Osteoblast (primary cell): ENCODE measurements at regions not wholly inside any gene's neighbourhood (a gene's known extent, or its start where the extent isn't known, plus 50 kb on each side); places are given as distances from the start of the nearest gene placed in this dataset.

ENCODE experiments used
- DNase-seq: peaks from one replicate; pipeline ENCODE4 v3.0.0; 2011; ENCODE audit warnings: low spot score, mixed read lengths; ENCODE audit not compliant: insufficient read length; ENCODE audit errors: missing footprints
- H2AFZ ChIP-seq: 2 replicates; pipeline ENCODE4 v1.6.0; 2011; ENCODE audit warnings: mild to moderate bottlenecking, low read length
- H3K27ac ChIP-seq: 2 replicates; pipeline ENCODE4 v1.5.1; 2011; ENCODE audit warnings: mild to moderate bottlenecking, low read depth, low read length, moderate library complexity
- H3K27me3 ChIP-seq: 2 replicates; pipeline ENCODE4 v1.6.0; 2012; ENCODE audit warnings: mild to moderate bottlenecking, control low read depth, inconsistent platforms, low read length, moderate library complexity; ENCODE audit not compliant: insufficient read depth
- H3K36me3 ChIP-seq: 2 replicates; pipeline ENCODE4 v1.5.1; 2011; ENCODE audit warnings: mild to moderate bottlenecking, low read length, control low read depth, moderate library complexity; ENCODE audit not compliant: insufficient read depth
- H3K4me1 ChIP-seq: 2 replicates; pipeline ENCODE4 v1.5.1; 2011; ENCODE audit warnings: mild to moderate bottlenecking, low read length, control low read depth, moderate library complexity; ENCODE audit not compliant: insufficient read depth
- H3K4me2 ChIP-seq: 2 replicates; pipeline ENCODE4 v1.6.0; 2011; ENCODE audit warnings: mild to moderate bottlenecking, low read length; ENCODE audit not compliant: insufficient read depth
- H3K4me3 ChIP-seq: fragments of 200-600 bp; sonication (generic); 3 replicates; pipeline ENCODE4 v1.5.1; 2012; ENCODE audit warnings: mild to moderate bottlenecking, low read length, inconsistent platforms; ENCODE audit not compliant: insufficient read depth
- H3K79me2 ChIP-seq: 2 replicates; pipeline ENCODE4 v1.6.0; 2012; ENCODE audit warnings: mild to moderate bottlenecking, low read length, control low read depth, inconsistent platforms; ENCODE audit not compliant: insufficient read depth
- H3K9me3 ChIP-seq: 2 replicates; pipeline ENCODE4 v1.5.1; 2011; ENCODE audit warnings: low read depth, low read length, control low read depth
- H4K20me1 ChIP-seq: 2 replicates; pipeline ENCODE4 v1.6.0; 2012; ENCODE audit warnings: mild to moderate bottlenecking, low read length, control low read depth; ENCODE audit not compliant: insufficient read depth
- TF ChIP-seq, protein P1 (sequence below): IDR thresholded peaks from 2 replicates; pipeline ENCODE4 v1.5.1; 2011; ENCODE audit warnings: mild to moderate bottlenecking, low read depth, low read length, moderate library complexity; ENCODE audit errors: extremely low read depth

DNA sequence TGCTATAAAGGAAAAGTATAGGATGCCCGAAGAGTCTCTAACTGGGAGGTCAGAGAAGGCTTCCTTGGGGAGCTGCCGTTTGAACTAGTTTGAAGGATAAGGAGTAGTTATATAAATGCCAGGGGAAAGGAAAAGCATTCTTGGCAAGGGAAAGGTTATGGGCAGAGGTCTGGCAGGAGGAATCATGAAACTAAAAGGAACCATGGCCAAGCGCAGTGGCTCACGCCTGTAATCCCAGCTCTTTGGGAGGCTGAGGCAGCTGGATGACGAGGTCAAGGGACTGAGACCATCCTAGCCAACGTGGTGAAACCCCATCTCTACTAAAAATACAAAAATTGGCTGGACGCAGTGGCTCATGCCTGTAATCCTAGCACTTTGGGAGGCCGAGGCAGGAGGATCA is 66.8 kb upstream of the EPCAM start:
- H4K20me1 ChIP-seq = no peaks in the 10 kb centered on the region
- no peak overlapping the region for H3K27ac ChIP-seq
- no peak for DNase-seq
- H3K9me3 ChIP-seq = no peaks in the 10 kb centered on the region
- H3K27me3 ChIP-seq = no peaks in the 10 kb centered on the region
- TF ChIP-seq, protein P1, sequence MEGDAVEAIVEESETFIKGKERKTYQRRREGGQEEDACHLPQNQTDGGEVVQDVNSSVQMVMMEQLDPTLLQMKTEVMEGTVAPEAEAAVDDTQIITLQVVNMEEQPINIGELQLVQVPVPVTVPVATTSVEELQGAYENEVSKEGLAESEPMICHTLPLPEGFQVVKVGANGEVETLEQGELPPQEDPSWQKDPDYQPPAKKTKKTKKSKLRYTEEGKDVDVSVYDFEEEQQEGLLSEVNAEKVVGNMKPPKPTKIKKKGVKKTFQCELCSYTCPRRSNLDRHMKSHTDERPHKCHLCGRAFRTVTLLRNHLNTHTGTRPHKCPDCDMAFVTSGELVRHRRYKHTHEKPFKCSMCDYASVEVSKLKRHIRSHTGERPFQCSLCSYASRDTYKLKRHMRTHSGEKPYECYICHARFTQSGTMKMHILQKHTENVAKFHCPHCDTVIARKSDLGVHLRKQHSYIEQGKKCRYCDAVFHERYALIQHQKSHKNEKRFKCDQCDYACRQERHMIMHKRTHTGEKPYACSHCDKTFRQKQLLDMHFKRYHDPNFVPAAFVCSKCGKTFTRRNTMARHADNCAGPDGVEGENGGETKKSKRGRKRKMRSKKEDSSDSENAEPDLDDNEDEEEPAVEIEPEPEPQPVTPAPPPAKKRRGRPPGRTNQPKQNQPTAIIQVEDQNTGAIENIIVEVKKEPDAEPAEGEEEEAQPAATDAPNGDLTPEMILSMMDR = no peak
- no peak overlapping the region for H3K4me2 ChIP-seq
- H3K4me1 ChIP-seq = peaks cover 11% of the 10 kb centered on the region
- H3K4me3 ChIP-seq = no peak overlapping the region
- no peak overlapping the region for H2AFZ ChIP-seq
- no peaks in the 10 kb centered on the region for H3K79me2 ChIP-seq
- H3K36me3 ChIP-seq = no peaks in the 10 kb centered on the region

DNA sequence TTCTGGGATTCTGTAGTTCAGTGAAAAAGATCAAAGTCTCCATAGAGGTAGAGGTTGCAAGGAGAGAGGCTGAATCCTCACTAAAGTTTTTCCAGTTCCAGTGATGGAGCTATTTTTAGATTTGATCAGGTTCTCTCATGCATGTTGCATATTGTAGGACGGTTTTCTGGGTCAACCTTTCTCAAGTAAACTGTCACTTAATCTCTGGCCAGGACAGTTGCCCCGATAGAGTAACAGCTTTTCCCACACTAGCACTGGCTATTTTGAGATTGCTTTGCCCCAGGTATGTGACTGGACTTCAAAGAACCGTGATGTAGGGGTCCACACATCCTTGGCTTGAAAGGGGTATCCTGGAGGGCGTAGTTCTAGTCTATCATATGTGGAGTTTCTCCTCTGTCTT is 67.4 kb upstream of the EPCAM start:
- TF ChIP-seq, protein P1 = no peak
- H3K79me2 ChIP-seq = no peaks in the 10 kb centered on the region
- H2AFZ ChIP-seq = no peak overlapping the region
- H3K27me3 ChIP-seq = no peaks in the 10 kb centered on the region
- no peaks in the 10 kb centered on the region for H4K20me1 ChIP-seq
- H3K36me3 ChIP-seq = no peaks in the 10 kb centered on the region
- no peak overlapping the region for H3K4me2 ChIP-seq
- DNase-seq = no peak
- H3K4me1 ChIP-seq = peaks cover 11% of the 10 kb centered on the region
- no peak overlapping the region for H3K27ac ChIP-seq
- H3K4me3 ChIP-seq = no peak overlapping the region
- H3K9me3 ChIP-seq = no peaks in the 10 kb centered on the region

DNA sequence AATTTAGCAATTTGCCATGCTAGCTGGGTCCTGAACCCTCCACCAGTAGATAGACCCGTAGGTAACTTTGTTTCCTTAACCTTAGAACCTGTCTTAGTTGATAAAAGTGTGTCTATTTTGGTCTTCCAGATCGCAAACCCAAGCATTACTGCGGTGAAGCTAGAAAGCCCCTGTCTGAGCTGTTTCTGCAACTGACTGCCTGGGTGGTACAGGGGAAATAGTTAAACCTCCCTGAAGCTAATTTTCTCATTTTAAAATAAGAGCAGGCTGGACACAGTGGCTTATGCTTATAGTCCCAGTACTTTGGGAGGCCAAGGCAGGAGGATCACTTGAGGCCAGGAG is 67.9 kb upstream of the EPCAM start:
- H3K36me3 ChIP-seq = no peaks in the 10 kb centered on the region
- H3K27me3 ChIP-seq = no peaks in the 10 kb centered on the region
- H3K4me3 ChIP-seq = no peak overlapping the region
- H2AFZ ChIP-seq = no peak overlapping the region
- no peak overlapping the region for H3K27ac ChIP-seq
- H3K4me1 ChIP-seq = peaks cover 11% of the 10 kb centered on the region
- no peak for DNase-seq
- H3K79me2 ChIP-seq = no peaks in the 10 kb centered on the region
- H4K20me1 ChIP-seq = no peaks in the 10 kb centered on the region
- H3K9me3 ChIP-seq = no peaks in the 10 kb centered on the region
- TF ChIP-seq, protein P1 = no peak
- H3K4me2 ChIP-seq = no peak overlapping the region

DNA sequence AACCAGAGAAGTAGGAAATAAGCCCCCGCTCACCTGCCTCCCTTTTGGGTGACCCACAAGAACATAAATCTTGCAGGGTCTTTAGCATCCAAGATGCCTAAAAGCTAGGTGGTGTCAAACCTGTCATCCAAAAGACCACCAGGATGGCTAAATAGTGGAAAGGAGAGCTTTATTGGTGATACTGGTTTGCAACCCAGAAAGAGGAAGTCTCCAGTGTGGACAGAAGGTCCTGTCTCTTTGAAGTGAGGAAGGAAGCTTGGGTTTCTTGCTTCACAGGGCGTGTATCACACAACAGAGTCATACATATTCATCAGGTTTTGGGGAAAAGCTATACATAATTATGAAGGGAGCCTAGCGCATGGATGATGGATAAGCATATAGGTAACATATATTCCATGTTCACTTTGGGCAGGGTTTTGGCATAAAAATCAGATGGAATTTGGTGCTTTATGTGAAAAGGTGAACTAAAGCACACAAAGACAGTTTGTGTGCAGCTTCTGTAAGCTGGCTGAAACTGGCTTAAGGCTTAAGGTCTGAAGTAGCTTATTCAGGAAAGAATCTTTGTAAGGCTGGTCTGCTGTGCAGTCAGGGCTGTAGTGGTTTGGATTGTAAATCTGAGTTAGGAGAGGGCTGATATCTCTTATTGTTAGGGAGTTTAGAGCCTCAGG is 68.4 kb upstream of the EPCAM start:
- H3K27ac ChIP-seq = no peak overlapping the region
- H2AFZ ChIP-seq = no peak overlapping the region
- no peaks in the 10 kb centered on the region for H3K9me3 ChIP-seq
- H4K20me1 ChIP-seq = no peaks in the 10 kb centered on the region
- H3K27me3 ChIP-seq = no peaks in the 10 kb centered on the region
- H3K36me3 ChIP-seq = no peaks in the 10 kb centered on the region
- peaks cover 11% of the 10 kb centered on the region for H3K4me1 ChIP-seq
- H3K4me3 ChIP-seq = no peak overlapping the region
- TF ChIP-seq, protein P1 = no peak
- DNase-seq = no peak
- H3K4me2 ChIP-seq = no peak overlapping the region
- H3K79me2 ChIP-seq = no peaks in the 10 kb centered on the region
